GM06990 (cell line): ENCODE measurements at regions not wholly inside any gene's neighbourhood (a gene's known extent, or its start where the extent isn't known, plus 50 kb on each side); places are given as distances from the start of the nearest gene placed in this dataset.

Experiments used
- DNase-seq: peaks from one replicate; pipeline ENCODE4 v3.0.0-alpha.2; 2011; ENCODE audit not compliant: insufficient read length; ENCODE audit errors: extremely low read depth
- H3K27me3 ChIP-seq: replicated peaks from 2 replicates; pipeline ENCODE4 v1.6.0; 2011; ENCODE audit warnings: low read length; ENCODE audit not compliant: control insufficient read depth, insufficient read depth
- H3K36me3 ChIP-seq: 2 replicates; pipeline ENCODE4 v1.5.1; 2011; ENCODE audit warnings: low read length; ENCODE audit not compliant: control insufficient read depth, insufficient read depth
- H3K4me3 ChIP-seq: replicated peaks from 2 replicates; pipeline ENCODE4 v1.5.1; 2011; ENCODE audit warnings: low read depth, mild to moderate bottlenecking, control low read depth, low read length
- CTCF ChIP-seq: IDR thresholded peaks from 2 replicates; pipeline ENCODE4 v1.5.1; 2011; ENCODE audit warnings: low read length, control low read depth, mild to moderate bottlenecking, inconsistent platforms; ENCODE audit not compliant: insufficient read depth, poor library complexity, severe bottlenecking

- TF ChIP-seq CTCF = no peak
- no peaks in the 10 kb centered on the region for H3K36me3 ChIP-seq
- no peaks in the 10 kb centered on the region for H3K27me3 ChIP-seq
- no peak overlapping the region for H3K4me3 ChIP-seq
- no peak for DNase-seq
Observed at GRCh38 chr3:157652366-157652765, 149.2 kb upstream of the VEPH1 start.

GRCh38 chr3:157650699-157651098, 147.5 kb upstream of the VEPH1 start:
- H3K4me3 ChIP-seq = no peak overlapping the region
- H3K27me3 ChIP-seq = no peaks in the 10 kb centered on the region
- no peaks in the 10 kb centered on the region for H3K36me3 ChIP-seq
- no peak for DNase-seq
- no peak for TF ChIP-seq CTCF

GRCh38 chr3:157650172-157650571, 147.0 kb upstream of the VEPH1 start:
- DNase-seq = no peak
- no peak for TF ChIP-seq CTCF

GRCh38 chr3:157649511-157649910, 146.3 kb upstream of the VEPH1 start:
- DNase-seq = no peak
- TF ChIP-seq CTCF = no peak
- Histone ChIP-seq H3K27me3 (no peaks in the 10 kb centered on the region), H3K4me3 (no peak overlapping the region), H3K36me3 (no peaks in the 10 kb centered on the region)

More at GRCh38 chr3:157650172-157650571, 147.0 kb upstream of the VEPH1 start:
- no peaks in the 10 kb centered on the region for H3K27me3 ChIP-seq
- H3K36me3 ChIP-seq = no peaks in the 10 kb centered on the region
- H3K4me3 ChIP-seq = no peak overlapping the region

GRCh38 chr3:157647820-157648219, 144.6 kb upstream of the VEPH1 start:
- no peak for TF ChIP-seq CTCF
- Histone ChIP-seq H3K4me3 (no peak overlapping the region), H3K27me3 (no peaks in the 10 kb centered on the region), H3K36me3 (no peaks in the 10 kb centered on the region)
- no peak for DNase-seq

- Histone ChIP-seq H3K36me3 (no peaks in the 10 kb centered on the region), H3K27me3 (no peaks in the 10 kb centered on the region), H3K4me3 (no peak overlapping the region)
- TF ChIP-seq CTCF = no peak
- DNase-seq = no peak
Observed at GRCh38 chr3:157639756-157640426, 136.7 kb upstream of the VEPH1 start.
